ENCODE measurements at regions not wholly inside any gene's neighbourhood (a gene's known extent, or its start where the extent isn't known, plus 50 kb on each side); places are given as distances from the start of the nearest gene placed in this dataset.

GRCh38 chrX:131399678-131400428 is 110.7 kb upstream of the IGSF1 start:
- H3K9me2 ChIP-seq (ENCODE audit: insufficient read depth, low read length), result no peaks in the 10 kb centered on the region
- no peak overlapping the region for H3K4me2 ChIP-seq (ENCODE audit: low read length)
- no peaks in the 10 kb centered on the region for H3F3A ChIP-seq (ENCODE audit: insufficient read depth, low read length, poor library complexity, severe bottlenecking)
- no peak overlapping the region for H3K27ac ChIP-seq (ENCODE audit: low read length)
- no peak overlapping the region for H2AFZ ChIP-seq (ENCODE audit: low read depth, low read length)
- no peak overlapping the region for H3K4me3 ChIP-seq (ENCODE audit: low read length)
- no peaks in the 10 kb centered on the region for H3K79me2 ChIP-seq (replicated peaks; ENCODE audit: insufficient read depth, low read length)
- H4K20me1 ChIP-seq (ENCODE audit: insufficient read depth), result no peaks in the 10 kb centered on the region
- H3K36me3 ChIP-seq (ENCODE audit: insufficient read depth, low read length), result no peaks in the 10 kb centered on the region
- TF ChIP-seq POLR2AphosphoS5 (IDR thresholded peaks at IDR 0.05), result no peak
- TF ChIP-seq EZH2 (IDR thresholded peaks at IDR 0.05; ENCODE audit: borderline replicate concordance, insufficient read depth, low read length, poor library complexity, severe bottlenecking), result no peak
- TF ChIP-seq, protein P1, sequence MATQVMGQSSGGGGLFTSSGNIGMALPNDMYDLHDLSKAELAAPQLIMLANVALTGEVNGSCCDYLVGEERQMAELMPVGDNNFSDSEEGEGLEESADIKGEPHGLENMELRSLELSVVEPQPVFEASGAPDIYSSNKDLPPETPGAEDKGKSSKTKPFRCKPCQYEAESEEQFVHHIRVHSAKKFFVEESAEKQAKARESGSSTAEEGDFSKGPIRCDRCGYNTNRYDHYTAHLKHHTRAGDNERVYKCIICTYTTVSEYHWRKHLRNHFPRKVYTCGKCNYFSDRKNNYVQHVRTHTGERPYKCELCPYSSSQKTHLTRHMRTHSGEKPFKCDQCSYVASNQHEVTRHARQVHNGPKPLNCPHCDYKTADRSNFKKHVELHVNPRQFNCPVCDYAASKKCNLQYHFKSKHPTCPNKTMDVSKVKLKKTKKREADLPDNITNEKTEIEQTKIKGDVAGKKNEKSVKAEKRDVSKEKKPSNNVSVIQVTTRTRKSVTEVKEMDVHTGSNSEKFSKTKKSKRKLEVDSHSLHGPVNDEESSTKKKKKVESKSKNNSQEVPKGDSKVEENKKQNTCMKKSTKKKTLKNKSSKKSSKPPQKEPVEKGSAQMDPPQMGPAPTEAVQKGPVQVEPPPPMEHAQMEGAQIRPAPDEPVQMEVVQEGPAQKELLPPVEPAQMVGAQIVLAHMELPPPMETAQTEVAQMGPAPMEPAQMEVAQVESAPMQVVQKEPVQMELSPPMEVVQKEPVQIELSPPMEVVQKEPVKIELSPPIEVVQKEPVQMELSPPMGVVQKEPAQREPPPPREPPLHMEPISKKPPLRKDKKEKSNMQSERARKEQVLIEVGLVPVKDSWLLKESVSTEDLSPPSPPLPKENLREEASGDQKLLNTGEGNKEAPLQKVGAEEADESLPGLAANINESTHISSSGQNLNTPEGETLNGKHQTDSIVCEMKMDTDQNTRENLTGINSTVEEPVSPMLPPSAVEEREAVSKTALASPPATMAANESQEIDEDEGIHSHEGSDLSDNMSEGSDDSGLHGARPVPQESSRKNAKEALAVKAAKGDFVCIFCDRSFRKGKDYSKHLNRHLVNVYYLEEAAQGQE (IDR thresholded peaks at IDR 0.05; ENCODE audit: borderline replicate concordance), result no peak
- TF ChIP-seq CTCF (IDR thresholded peaks at IDR 0.05; ENCODE audit: poor library complexity, severe bottlenecking), result no peak
- TF ChIP-seq MXI1 (conservative IDR thresholded peaks at IDR 0.05; ENCODE audit: poor library complexity, severe bottlenecking), result no peak
- TF ChIP-seq EP300 (conservative IDR thresholded peaks at IDR 0.05; ENCODE audit: poor library complexity, severe bottlenecking), result no peak
- TF ChIP-seq TAF1 (IDR thresholded peaks at IDR 0.05; ENCODE audit: low read depth), result no peak
- no peak for TF ChIP-seq RAD21 (conservative IDR thresholded peaks at IDR 0.05)
- TF ChIP-seq SMC3 (conservative IDR thresholded peaks at IDR 0.05; ENCODE audit: poor library complexity), result no peak
- no peaks in the 10 kb centered on the region for H3K27me3 ChIP-seq (ENCODE audit: insufficient read depth, low read depth, low read length)
- no peaks in the 10 kb centered on the region for H3K9me3 ChIP-seq (ENCODE audit: low read length)
- H3K9ac ChIP-seq (ENCODE audit: low read length), result no peak overlapping the region

GRCh38 chrX:131402124-131402811 is 113.2 kb upstream of the IGSF1 start:
- Histone ChIP-seq H3F3A (ENCODE audit: insufficient read depth, low read length, poor library complexity, severe bottlenecking) (no peaks in the 10 kb centered on the region), H4K20me1 (ENCODE audit: insufficient read depth) (no peaks in the 10 kb centered on the region), H3K79me2 (replicated peaks; ENCODE audit: insufficient read depth, low read length) (no peaks in the 10 kb centered on the region), H3K27ac (ENCODE audit: low read length) (no peak overlapping the region), H3K9me2 (ENCODE audit: insufficient read depth, low read length) (no peaks in the 10 kb centered on the region), H2AFZ (ENCODE audit: low read depth, low read length) (no peak overlapping the region), H3K4me2 (ENCODE audit: low read length) (no peak overlapping the region), H3K36me3 (ENCODE audit: insufficient read depth, low read length) (no peaks in the 10 kb centered on the region), H3K27me3 (ENCODE audit: insufficient read depth, low read depth, low read length) (no peaks in the 10 kb centered on the region), H3K9ac (ENCODE audit: low read length) (no peak overlapping the region), H3K9me3 (ENCODE audit: low read length) (no peaks in the 10 kb centered on the region), H3K4me3 (ENCODE audit: low read length) (no peak overlapping the region)
- TF ChIP-seq MXI1 (conservative IDR thresholded peaks at IDR 0.05; ENCODE audit: poor library complexity, severe bottlenecking) (no peak), SMC3 (conservative IDR thresholded peaks at IDR 0.05; ENCODE audit: poor library complexity) (no peak), TAF1 (IDR thresholded peaks at IDR 0.05; ENCODE audit: low read depth) (no peak), EZH2 (IDR thresholded peaks at IDR 0.05; ENCODE audit: borderline replicate concordance, insufficient read depth, low read length, poor library complexity, severe bottlenecking) (no peak), POLR2AphosphoS5 (IDR thresholded peaks at IDR 0.05) (no peak), CTCF (IDR thresholded peaks at IDR 0.05; ENCODE audit: poor library complexity, severe bottlenecking) (no peak), EP300 (conservative IDR thresholded peaks at IDR 0.05; ENCODE audit: poor library complexity, severe bottlenecking) (no peak)

Data from neural cell (in vitro differentiated cells).